Lower lobe of right lung (tissue), 2 donors: ENCODE measurements at regions not wholly inside any gene's neighbourhood (a gene's known extent, or its start where the extent isn't known, plus 50 kb on each side); places are given as distances from the start of the nearest gene placed in this dataset.

Experiments
- ATAC-seq, 2 donors: fragments of 200-7000 bp; cut with Tn5 transposase; one replicate each; pipeline ENCODE4 v1.9.1; 2020 to 2022; ENCODE audit warnings: mild to moderate bottlenecking in 2 of 2, moderate library complexity in 2 of 2
- DNase-seq: peaks from one replicate; pipeline ENCODE4 v3.0.0-alpha.2; 2020
- H3K27ac ChIP-seq: fragments of 200-600 bp; one replicate; pipeline ENCODE4 v1.8.0; 2022
- H3K27me3 ChIP-seq: fragments of 200-600 bp; one replicate; pipeline ENCODE4 v1.8.0; 2022; ENCODE audit warnings: low read depth
- H3K36me3 ChIP-seq: fragments of 200-600 bp; one replicate; pipeline ENCODE4 v1.8.0; 2022; ENCODE audit warnings: mild to moderate bottlenecking
- H3K4me1 ChIP-seq: fragments of 200-600 bp; one replicate; pipeline ENCODE4 v1.8.0; 2022
- H3K4me3 ChIP-seq: fragments of 200-600 bp; one replicate; pipeline ENCODE4 v1.8.0; 2022; ENCODE audit warnings: mild to moderate bottlenecking
- H3K9me3 ChIP-seq: fragments of 200-600 bp; one replicate; pipeline ENCODE4 v1.8.0; 2022
- intact Hi-C: fragments of 100-400 bp; cut with DNase I; formaldehyde crosslinking; loops from one replicate; pipeline ENCODE4 v1.11.0; 2022
- TF ChIP-seq, protein P1 (sequence below): fragments of 200-600 bp; IDR thresholded peaks from one replicate; pipeline ENCODE4 v1.8.0; 2022; ENCODE audit warnings: antibody characterized with exemption, mild to moderate bottlenecking
- donor health status: DM: no; HTN: yes; CAD: no; lungs with severe emphysema.

DNA sequence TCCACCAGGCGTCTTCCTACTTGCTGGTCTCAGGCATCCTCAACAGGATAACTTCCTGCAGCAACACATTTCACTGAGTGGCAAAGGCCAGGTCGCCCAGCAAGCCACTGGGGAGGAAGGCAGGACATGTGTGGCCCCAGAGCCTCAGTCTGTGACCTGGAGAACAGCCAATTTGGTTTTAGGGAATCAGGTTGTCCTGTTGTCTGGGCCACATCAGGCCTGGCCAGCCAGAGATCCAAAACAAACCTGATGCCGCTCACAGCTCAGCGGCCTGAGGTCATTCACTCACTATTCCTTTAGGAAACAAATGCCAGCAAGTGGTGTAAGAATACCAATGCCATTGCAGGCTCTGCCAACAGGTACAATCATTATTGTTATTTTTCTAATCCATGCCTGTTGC, 210.7 kb downstream of the VAPA start:
- no peaks in the 10 kb centered on the region for H3K36me3 ChIP-seq
- ATAC-seq, result no peak
- H3K4me3 ChIP-seq, result no peak overlapping the region
- no peak for DNase-seq
- intact Hi-C loops, result no loop called here
- H3K27ac ChIP-seq, result no peak overlapping the region
- H3K9me3 ChIP-seq, result peaks cover 1% of the 10 kb centered on the region
- peaks cover 20% of the 10 kb centered on the region for H3K4me1 ChIP-seq
- TF ChIP-seq, protein P1, sequence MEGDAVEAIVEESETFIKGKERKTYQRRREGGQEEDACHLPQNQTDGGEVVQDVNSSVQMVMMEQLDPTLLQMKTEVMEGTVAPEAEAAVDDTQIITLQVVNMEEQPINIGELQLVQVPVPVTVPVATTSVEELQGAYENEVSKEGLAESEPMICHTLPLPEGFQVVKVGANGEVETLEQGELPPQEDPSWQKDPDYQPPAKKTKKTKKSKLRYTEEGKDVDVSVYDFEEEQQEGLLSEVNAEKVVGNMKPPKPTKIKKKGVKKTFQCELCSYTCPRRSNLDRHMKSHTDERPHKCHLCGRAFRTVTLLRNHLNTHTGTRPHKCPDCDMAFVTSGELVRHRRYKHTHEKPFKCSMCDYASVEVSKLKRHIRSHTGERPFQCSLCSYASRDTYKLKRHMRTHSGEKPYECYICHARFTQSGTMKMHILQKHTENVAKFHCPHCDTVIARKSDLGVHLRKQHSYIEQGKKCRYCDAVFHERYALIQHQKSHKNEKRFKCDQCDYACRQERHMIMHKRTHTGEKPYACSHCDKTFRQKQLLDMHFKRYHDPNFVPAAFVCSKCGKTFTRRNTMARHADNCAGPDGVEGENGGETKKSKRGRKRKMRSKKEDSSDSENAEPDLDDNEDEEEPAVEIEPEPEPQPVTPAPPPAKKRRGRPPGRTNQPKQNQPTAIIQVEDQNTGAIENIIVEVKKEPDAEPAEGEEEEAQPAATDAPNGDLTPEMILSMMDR, result no peak
- H3K27me3 ChIP-seq, result no peaks in the 10 kb centered on the region

DNA sequence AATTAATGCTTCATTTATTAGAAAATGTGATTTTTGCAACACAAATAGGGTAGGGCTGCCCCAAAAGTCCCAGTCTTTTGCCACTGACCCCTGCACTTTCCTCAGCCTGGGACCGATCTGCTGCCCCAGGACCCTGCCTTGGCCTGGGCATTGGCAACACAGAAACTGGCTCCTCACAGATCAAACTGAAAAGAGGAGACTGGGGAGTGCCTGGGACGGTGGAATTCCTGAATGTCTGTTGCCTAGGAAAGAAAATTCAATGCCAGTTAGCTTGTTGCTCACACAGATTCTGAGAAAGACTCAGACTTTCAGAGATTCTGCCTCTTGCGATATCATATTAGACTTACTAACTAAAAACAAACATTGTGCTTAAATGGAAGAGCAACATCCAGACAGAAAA, 211.2 kb downstream of the VAPA start:
- DNase-seq (no peak), ATAC-seq (no peak)
- Histone ChIP-seq H3K9me3 (no peaks in the 10 kb centered on the region), H3K4me1 (peaks cover 20% of the 10 kb centered on the region), H3K36me3 (no peaks in the 10 kb centered on the region), H3K4me3 (no peak overlapping the region), H3K27me3 (no peaks in the 10 kb centered on the region), H3K27ac (no peak overlapping the region)
- intact Hi-C loops, result no loop called here
- TF ChIP-seq, protein P1, result no peak

DNA sequence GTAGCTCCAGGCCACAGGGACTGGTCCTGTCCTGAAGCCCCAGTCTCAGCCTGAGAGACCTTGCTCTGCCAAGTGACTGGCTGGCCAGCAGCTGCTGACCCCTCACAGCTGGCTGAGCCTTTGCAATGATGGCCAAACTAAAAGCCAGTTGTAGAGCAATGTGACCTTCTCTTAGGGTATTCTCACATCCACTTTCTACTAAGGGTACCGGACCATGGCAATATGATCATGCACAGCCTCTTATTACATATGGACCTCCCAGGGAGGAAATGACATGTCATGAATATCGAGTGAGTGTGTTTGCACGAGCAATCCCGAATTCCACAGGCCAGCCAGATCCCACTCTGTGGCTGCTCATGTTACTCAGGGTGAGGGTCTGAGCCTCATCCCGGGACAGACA, 213.9 kb downstream of the VAPA start:
- TF ChIP-seq, protein P1, result no peak
- no peak overlapping the region for H3K4me3 ChIP-seq
- no peaks in the 10 kb centered on the region for H3K27me3 ChIP-seq
- H3K36me3 ChIP-seq, result no peaks in the 10 kb centered on the region
- ATAC-seq, result no peak
- no peaks in the 10 kb centered on the region for H3K9me3 ChIP-seq
- peaks cover 20% of the 10 kb centered on the region for H3K4me1 ChIP-seq
- H3K27ac ChIP-seq, result no peak overlapping the region
- no peak for DNase-seq
- intact Hi-C loops, result no loop called here

DNA sequence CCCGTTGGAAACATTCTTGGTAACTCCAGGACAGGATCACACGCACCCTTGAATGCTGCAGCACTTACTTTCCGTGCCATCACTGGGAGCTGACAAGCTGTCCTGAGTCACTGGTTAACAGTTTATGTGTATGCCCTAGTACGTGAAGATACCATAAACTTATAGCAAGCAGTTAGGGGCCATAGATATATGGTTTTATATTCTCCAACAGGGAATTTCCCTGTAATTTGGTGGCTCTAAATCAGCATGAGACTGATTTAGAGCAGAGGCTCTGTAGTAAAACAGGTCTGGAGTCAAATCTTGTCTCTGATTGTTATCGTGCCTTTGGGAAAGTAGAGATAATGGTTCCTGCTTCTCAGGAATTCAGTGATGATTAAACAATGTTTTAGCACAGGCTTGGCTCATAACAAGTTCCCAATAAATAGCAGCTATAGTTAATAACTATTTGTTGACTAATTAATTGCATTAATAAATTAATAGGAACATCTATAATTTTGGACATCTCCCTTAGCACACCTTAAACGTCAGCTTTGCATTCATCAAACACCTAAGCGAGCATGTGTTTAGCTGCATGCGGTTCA, 215.2 kb downstream of the VAPA start:
- H3K4me3 ChIP-seq, result no peak overlapping the region
- no peak for ATAC-seq
- no peak for DNase-seq
- TF ChIP-seq, protein P1, result no peak
- peaks cover 13% of the 10 kb centered on the region for H3K4me1 ChIP-seq
- intact Hi-C loops, result no loop called here
- no peaks in the 10 kb centered on the region for H3K36me3 ChIP-seq
- H3K27ac ChIP-seq, result no peak overlapping the region
- H3K9me3 ChIP-seq, result no peaks in the 10 kb centered on the region
- H3K27me3 ChIP-seq, result no peaks in the 10 kb centered on the region

DNA sequence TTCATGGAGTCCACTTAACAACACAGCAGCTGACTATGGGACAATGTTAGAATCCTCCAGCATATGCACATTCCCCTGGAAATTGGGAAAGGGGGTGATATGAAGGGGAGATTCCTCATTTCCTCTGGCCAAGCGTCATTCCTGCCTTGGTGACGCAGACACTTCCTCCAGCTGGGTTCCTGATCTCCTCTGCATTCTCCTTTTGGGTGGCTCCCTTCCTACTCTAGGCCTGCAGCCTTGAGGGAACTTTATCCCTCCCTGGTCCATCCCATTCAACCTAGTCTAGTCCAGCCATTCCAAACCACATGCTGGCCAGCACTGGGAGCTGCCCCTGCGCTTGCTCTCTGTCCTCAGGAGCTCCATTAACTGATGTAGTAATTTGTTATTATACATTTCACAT, 216.8 kb downstream of the VAPA start:
- H3K4me1 ChIP-seq, result peaks cover 13% of the 10 kb centered on the region
- H3K27me3 ChIP-seq, result no peaks in the 10 kb centered on the region
- H3K27ac ChIP-seq, result no peak overlapping the region
- DNase-seq, result no peak
- H3K9me3 ChIP-seq, result no peaks in the 10 kb centered on the region
- H3K4me3 ChIP-seq, result no peak overlapping the region
- intact Hi-C loops, result no loop called here
- no peak for ATAC-seq
- TF ChIP-seq, protein P1, result no peak
- no peaks in the 10 kb centered on the region for H3K36me3 ChIP-seq

DNA sequence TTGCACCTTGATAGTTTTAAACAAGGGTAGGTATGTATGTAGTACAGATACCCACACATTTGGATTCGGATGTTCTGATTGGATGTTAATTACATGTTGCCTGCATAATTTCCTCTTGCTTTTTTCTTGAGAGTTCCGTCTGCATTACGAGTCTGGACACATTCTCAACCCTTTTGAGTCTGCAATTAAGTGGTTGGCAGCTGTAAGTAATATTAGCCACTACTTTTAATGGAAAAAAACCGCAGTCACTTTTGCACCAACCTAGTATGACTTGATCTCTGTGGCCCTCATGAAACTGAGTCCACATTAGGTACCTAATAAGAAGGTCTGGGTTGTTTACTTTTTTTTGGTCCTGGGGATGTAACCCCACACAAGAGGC, 217.3 kb downstream of the VAPA start:
- Histone ChIP-seq H3K9me3 (no peaks in the 10 kb centered on the region), H3K36me3 (no peaks in the 10 kb centered on the region), H3K27me3 (no peaks in the 10 kb centered on the region), H3K4me3 (no peak overlapping the region), H3K27ac (no peak overlapping the region), H3K4me1 (peaks cover 13% of the 10 kb centered on the region)
- ATAC-seq, result no peak
- no peak for DNase-seq
- TF ChIP-seq, protein P1, result no peak
- intact Hi-C loops, result no loop called here
